ENCODE measurements at regions not wholly inside any gene's neighbourhood (a gene's known extent, or its start where the extent isn't known, plus 50 kb on each side); places are given as distances from the start of the nearest gene placed in this dataset.

GRCh38 chr18:45512363-45512953 lies 102.8 kb upstream of the SLC14A2 start:
- Histone ChIP-seq H3K9me3 (replicated peaks in 1 of 2; ENCODE audit: control insufficient read depth in 1 of 2, insufficient read depth in 1 of 2, low read length in 2 of 2) (peaks cover 0 to 4% of the 10 kb centered on the region in 2 donors), H3K4me1 (ENCODE audit: control insufficient read depth in 1 of 2, insufficient read depth in 2 of 2, low read length in 2 of 2) (no peaks in the 10 kb centered on the region), H3K9ac (ENCODE audit: insufficient read depth, low read length, poor library complexity, severe bottlenecking) (no peak overlapping the region), H3K4me3 (replicated peaks in 1 of 3; ENCODE audit: low read depth in 2 of 3, low read length in 3 of 3) (no peak overlapping the region), H4K20me1 (ENCODE audit: insufficient read depth, low read length) (no peaks in the 10 kb centered on the region), H3K27ac (ENCODE audit: low read depth in 1 of 2, low read length in 2 of 2) (no peak overlapping the region), H3K36me3 (replicated peaks in 1 of 2; ENCODE audit: control insufficient read depth in 1 of 2, insufficient read depth in 2 of 2, low read length in 2 of 2) (no peaks in the 10 kb centered on the region), H3K27me3 (ENCODE audit: control insufficient read depth in 2 of 2, insufficient read depth in 2 of 2, low read length in 2 of 2) (no peaks in the 10 kb centered on the region), H3K4me2 (replicated peaks; ENCODE audit: extremely low read depth, low read length, poor library complexity, severe bottlenecking) (no peak overlapping the region), H3K79me2 (ENCODE audit: insufficient read depth, low read length) (no peaks in the 10 kb centered on the region), H2AFZ (ENCODE audit: insufficient read depth, low read depth, low read length, poor library complexity, severe bottlenecking) (no peak overlapping the region)
- no peaks in the 10 kb centered on the region for H3K36me3 Mint-ChIP-seq
- no peak for DNase-seq
- H3K27ac Mint-ChIP-seq: no peak overlapping the region
- no peak overlapping the region for H3K4me3 Mint-ChIP-seq
- TF ChIP-seq CTCF (IDR thresholded peaks at IDR 0.05): no peak
- peaks cover 0 to 18% (median 6%) of the 10 kb centered on the region in 7 donors for H3K9me3 Mint-ChIP-seq
- no CpG with 5 or more reads among the region's 5 CpGs for WGBS (ENCODE audit: insufficient coverage)
- no peaks in the 10 kb centered on the region for H3K27me3 Mint-ChIP-seq (ENCODE audit: low read depth in 3 of 3)
- no peaks in the 10 kb centered on the region for H3K4me1 Mint-ChIP-seq
- intact Hi-C loops (cut with micrococcal nuclease): no loop called here

- TF ChIP-seq CTCF (IDR thresholded peaks at IDR 0.05): no peak
- H3K27me3 Mint-ChIP-seq (ENCODE audit: low read depth in 3 of 3): no peaks in the 10 kb centered on the region
- Histone ChIP-seq H3K27me3 (ENCODE audit: control insufficient read depth in 2 of 2, insufficient read depth in 2 of 2, low read length in 2 of 2) (no peaks in the 10 kb centered on the region), H3K4me2 (replicated peaks; ENCODE audit: extremely low read depth, low read length, poor library complexity, severe bottlenecking) (no peak overlapping the region), H2AFZ (ENCODE audit: insufficient read depth, low read depth, low read length, poor library complexity, severe bottlenecking) (no peak overlapping the region), H3K9me3 (replicated peaks in 1 of 2; ENCODE audit: control insufficient read depth in 1 of 2, insufficient read depth in 1 of 2, low read length in 2 of 2) (peaks cover 0 to 4% of the 10 kb centered on the region in 2 donors), H3K79me2 (ENCODE audit: insufficient read depth, low read length) (no peaks in the 10 kb centered on the region), H3K4me3 (replicated peaks in 1 of 3; ENCODE audit: low read depth in 2 of 3, low read length in 3 of 3) (no peak overlapping the region), H3K4me1 (ENCODE audit: control insufficient read depth in 1 of 2, insufficient read depth in 2 of 2, low read length in 2 of 2) (no peaks in the 10 kb centered on the region), H3K9ac (ENCODE audit: insufficient read depth, low read length, poor library complexity, severe bottlenecking) (no peak overlapping the region), H3K36me3 (replicated peaks in 1 of 2; ENCODE audit: control insufficient read depth in 1 of 2, insufficient read depth in 2 of 2, low read length in 2 of 2) (no peaks in the 10 kb centered on the region), H3K27ac (ENCODE audit: low read depth in 1 of 2, low read length in 2 of 2) (no peak overlapping the region), H4K20me1 (ENCODE audit: insufficient read depth, low read length) (no peaks in the 10 kb centered on the region)
- H3K27ac Mint-ChIP-seq: no peak overlapping the region
- no peaks in the 10 kb centered on the region for H3K4me1 Mint-ChIP-seq
- intact Hi-C loops (cut with micrococcal nuclease): no loop called here
- peaks cover 0 to 18% (median 5%) of the 10 kb centered on the region in 7 donors for H3K9me3 Mint-ChIP-seq
- no peaks in the 10 kb centered on the region for H3K36me3 Mint-ChIP-seq
- no peak for DNase-seq
- no peak overlapping the region for H3K4me3 Mint-ChIP-seq
- WGBS (ENCODE audit: insufficient coverage): 96% methylated on average over 6 of the region's 11 CpGs
These were observed 98.0 kb upstream of the SLC14A2 start for GRCh38 chr18:45517181-45517741.
